GM19025 (cell line): ENCODE measurements at regions not wholly inside any gene's neighbourhood (a gene's known extent, or its start where the extent isn't known, plus 50 kb on each side); places are given as distances from the start of the nearest gene placed in this dataset.

ENCODE experiments used
- ATAC-seq: cut with Tn5 transposase; IDR thresholded peaks from one replicate; pipeline ENCODE4 v1.9.1; 2021; ENCODE audit warnings: mild to moderate bottlenecking, low read depth, moderate library complexity; ENCODE audit not compliant: unreplicated experiment

GRCh38 chr9:26205261-26205660 is 527.0 kb upstream of the TUSC1 start:
- ATAC-seq: no peak

DNA sequence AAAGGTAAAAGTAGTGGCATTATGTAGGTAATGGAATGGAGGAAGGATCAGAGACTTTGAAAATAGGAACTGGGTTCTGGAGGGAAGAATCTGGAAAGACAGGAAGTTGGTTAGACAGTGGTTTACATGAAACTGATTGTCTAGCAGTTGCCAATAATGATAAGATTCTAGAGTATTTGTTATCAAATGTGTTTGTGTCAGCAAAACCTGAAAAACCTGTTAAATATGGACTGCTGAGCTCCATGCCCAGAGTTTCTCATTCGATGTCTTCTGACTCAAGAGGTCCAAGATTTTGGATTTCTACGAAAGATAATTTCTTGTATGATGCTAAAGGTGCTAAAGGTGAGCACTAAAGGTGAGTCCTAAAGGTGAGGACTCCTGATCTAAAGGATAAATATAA is 515.0 kb upstream of the TUSC1 start:
- ATAC-seq: no peak

DNA sequence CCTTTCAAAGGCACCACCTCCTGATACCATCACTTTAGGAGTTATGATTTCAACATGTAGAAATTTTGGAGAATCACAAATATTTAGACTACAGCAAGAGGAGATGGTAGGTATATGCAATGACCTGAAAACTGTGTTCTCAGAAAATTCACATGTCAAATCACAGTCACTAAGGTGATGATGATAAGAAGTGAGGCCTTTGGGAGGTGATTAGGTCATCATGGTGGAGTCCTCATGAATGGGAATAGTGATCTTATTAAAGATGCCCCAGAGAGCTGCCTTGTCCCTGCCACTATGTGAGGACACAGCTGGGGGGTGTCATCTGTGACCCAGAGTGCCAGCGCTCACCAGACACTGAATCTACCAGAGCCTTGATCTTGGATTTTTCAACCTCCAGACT is 513.5 kb upstream of the TUSC1 start:
- ATAC-seq: no peak

GRCh38 chr9:26181836-26182235 is 503.6 kb upstream of the TUSC1 start:
- no peak for ATAC-seq

DNA sequence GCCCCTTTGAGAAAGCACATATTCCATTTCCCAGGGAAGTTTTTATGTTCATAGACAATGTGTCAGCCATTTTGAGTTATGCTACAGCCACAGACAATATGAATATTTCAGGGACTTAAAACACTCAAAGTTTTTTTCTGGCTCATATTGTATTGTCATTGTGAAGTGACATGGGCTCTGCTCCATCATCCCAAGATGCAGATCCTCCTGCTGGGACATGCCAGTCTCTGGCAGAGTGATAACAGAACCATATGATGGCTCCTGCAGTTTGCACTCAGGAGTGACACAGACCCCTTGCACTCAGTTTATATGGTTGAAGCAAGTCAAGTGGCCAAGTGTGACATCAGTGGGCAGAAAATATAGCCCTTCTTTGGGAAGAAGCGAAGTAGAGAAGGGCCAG is 498.4 kb upstream of the TUSC1 start:
- no peak for ATAC-seq

DNA sequence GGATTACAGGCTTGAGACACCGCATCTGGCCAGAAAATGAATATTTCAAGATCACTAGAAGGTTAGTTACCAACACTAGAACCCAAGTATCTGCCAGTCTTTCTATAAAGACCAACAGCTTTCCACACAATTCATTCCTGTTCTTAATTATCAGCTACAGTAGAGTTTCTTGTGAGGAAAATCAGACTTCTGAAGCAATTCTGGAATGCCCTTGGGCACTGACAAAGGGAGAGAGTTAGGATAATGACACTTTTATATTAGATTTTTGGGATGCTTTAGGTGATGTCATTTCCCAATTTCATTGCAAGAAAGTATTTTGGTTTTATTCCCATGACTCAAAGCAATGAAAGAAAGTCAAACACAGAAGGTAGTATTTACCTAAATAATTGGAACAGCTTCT is 497.0 kb upstream of the TUSC1 start:
- no peak for ATAC-seq

DNA sequence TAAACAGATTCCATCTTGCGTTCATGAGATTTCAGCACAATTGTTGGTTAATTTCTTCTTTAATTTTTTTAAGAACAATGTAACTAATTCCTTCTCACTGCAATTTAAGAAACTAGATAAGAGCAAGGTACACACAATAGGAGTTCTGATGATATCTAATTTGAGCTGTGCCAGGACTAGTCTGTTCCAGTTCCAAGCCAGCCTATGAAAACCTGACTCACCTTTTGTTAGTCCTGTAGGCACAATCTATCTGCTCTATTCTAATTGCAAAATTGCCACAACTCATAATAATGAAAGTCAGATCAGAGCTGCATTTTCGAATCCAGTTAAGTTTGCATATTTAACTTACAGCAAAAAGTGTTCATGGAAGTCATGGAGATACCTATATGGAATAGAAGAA is 494.1 kb upstream of the TUSC1 start:
- no peak for ATAC-seq

DNA sequence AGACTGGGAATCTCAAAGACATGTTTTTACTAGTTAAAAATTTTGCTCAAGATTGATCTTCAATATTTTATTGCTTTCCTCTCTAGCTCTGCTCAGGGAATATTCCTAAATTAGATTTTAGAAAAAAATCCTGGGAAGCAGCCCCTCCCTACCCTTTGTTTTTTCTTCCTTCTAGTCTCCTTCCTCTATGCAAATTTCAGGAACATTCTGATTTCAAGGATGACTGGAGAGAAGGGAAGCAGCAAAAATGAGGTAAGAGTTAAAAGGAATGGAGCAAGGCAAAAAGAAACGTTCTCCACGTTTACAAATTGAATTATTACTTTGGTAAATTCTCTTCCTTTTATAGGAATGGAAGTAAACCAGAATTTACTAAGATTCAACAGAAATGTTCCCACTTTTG is 493.4 kb upstream of the TUSC1 start:
- no peak for ATAC-seq

DNA sequence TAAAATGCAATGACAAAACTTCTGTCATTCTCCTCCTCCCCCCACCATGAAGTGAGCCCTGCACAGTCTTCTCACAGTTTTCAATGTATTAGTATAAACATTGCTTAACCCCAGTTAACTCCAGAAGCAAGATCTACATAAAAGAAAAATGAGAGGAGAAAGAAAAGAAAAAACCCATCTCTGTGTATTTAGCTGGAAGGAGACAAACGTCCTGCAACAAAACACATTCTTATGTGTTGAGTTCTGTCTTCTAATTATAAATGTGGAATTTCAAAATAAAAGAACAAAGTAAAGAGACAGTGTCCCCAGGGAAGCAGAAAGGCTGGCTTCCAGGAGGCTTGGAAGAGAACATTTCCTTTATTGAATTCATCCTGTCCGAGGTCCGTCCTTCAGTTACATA is 491.9 kb upstream of the TUSC1 start:
- ATAC-seq: no peak

GRCh38 chr9:26169708-26170107 is 491.5 kb upstream of the TUSC1 start:
- no peak for ATAC-seq

DNA sequence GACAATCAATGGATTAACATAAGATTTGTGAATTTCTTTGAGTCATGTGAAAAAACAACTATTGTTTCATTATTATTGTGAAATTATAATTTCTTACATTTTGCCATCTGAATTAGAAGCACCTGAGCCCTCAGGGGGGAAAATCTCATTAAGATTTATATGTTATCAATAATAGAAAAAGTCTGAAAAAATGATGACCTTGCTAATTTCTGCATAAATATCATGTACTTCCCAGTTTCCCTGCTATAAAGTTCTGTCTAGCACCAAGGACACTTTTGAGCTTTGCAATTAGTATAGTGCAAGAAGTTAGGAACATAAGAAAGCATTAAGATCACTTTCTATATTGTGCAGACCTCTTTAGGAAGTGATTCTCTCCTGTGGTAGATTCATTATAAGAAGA is 488.3 kb upstream of the TUSC1 start:
- no peak for ATAC-seq

- no peak for ATAC-seq
Measured at GRCh38 chr9:26165426-26165825, 487.2 kb upstream of the TUSC1 start.

GRCh38 chr9:26163931-26164330 is 485.7 kb upstream of the TUSC1 start:
- ATAC-seq: no peak

DNA sequence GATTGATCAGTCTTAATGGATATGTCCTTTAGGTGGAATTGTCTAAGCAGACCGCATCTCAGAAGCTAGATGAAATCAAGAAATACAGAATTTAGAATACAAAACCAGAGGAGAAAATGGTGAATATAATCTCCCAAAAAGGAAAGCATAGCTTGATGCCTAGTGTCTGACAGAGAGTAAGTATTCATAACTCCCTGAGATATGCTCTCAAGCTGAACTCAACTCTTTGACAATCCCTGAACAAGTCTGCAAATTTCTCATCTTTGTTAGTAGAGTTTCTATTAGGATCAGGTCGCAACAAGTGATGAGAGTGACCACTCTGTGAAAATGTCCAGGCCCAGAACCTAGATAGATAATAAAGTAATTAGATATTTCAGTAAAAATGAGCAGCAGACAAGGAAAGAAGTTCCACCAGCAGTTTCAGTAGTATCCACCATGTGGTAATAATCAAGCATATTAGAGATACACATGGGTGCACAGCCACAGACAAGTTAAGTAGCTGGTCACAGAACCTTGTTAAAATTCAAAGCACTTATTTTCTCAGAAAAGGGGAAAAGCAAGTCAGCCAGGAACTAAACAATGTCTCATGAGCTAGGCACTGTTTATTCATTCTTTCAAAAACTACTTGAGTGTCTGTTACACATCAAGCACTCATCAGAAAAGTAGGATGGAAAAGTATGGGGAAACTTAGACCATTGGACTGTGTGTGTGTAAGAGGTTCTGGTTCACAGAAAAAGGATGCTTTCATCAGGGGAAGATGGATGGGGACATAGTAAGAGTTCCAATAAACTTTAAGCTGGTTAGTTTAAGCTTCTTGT is 481.5 kb upstream of the TUSC1 start:
- no peak for ATAC-seq

GRCh38 chr9:26158631-26159150 is 480.4 kb upstream of the TUSC1 start:
- ATAC-seq: no peak

DNA sequence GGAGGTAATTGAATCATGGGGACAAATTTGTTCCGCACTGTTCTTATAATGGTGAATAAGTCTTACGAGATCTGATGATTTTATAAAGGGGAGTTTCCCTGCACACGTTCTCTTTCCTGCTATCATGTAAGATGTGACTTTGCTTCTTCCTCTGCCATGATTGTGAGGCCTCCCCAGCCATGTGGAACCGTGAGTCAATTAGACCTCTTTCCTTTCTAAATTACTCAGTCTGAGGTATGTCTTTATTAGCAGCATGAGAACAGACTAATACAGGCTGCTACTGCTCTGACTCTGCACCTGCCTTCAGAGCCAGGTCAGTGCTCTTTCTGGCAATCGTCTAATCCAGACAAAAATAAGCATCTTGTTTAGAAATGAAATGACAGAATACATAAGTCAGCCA is 479.2 kb upstream of the TUSC1 start:
- ATAC-seq: peak; percentile 80

- ATAC-seq: no peak
Measured at GRCh38 chr9:26152350-26152749, 474.1 kb upstream of the TUSC1 start.

DNA sequence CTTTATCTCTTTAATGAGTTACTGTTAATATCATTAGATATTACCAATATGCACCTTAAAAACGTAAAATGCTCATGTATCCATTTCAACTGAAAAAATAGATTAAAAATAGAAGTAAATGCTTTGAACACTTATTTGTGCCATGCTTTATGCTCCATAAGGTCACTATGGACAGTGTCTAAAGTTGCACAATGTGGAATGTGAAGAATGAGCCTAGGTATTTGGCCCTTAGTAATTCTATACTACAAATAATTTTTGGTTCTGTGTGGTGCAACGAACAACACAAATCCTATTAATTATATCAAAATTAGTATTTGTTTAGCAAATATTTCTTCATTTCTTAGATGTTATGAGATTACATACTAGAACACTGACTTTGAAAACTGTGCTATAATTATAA is 469.9 kb upstream of the TUSC1 start:
- no peak for ATAC-seq

GRCh38 chr9:26145938-26146337 is 467.7 kb upstream of the TUSC1 start:
- no peak for ATAC-seq

DNA sequence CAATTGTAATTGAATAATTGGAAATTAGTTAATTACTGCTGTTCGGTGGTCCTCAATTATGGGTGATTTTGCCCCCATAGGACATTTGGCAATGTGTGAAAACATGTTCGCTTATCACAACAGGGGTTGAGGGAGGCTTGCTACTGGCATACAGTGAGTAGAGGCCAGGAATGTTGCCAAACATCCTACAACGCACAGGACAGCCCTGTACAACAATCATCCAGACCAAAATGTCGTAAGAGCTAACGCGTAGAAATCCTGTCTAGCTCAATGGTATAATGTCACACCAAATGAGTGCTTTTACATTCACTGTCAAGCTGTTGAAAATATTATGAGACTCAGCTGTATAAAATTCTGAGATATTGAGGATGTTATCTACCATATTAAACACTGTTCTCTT is 464.4 kb upstream of the TUSC1 start:
- ATAC-seq: no peak

- no peak for ATAC-seq
Measured at GRCh38 chr9:26142201-26142600, 464.0 kb upstream of the TUSC1 start.

DNA sequence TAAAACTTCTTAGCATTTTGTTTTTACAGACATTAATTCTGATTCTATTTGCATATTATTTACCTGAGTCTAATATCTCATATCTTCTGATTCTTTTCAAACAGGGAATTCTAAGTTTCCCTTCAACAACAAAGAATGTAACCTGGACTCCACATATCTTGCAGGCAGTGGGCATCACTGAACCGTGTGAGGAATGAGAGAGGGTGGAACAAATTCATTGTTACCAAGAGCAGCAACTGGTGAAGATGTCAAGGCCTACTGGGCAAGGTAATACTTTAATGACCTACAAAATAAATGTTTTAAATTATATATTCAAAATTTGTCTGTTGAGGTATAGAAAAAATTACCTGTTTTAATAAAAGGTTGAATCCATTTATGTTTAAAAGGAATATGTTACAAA is 455.3 kb upstream of the TUSC1 start:
- no peak for ATAC-seq
